ENCODE measurements at regions not wholly inside any gene's neighbourhood (a gene's known extent, or its start where the extent isn't known, plus 50 kb on each side); places are given as distances from the start of the nearest gene placed in this dataset.

DNA sequence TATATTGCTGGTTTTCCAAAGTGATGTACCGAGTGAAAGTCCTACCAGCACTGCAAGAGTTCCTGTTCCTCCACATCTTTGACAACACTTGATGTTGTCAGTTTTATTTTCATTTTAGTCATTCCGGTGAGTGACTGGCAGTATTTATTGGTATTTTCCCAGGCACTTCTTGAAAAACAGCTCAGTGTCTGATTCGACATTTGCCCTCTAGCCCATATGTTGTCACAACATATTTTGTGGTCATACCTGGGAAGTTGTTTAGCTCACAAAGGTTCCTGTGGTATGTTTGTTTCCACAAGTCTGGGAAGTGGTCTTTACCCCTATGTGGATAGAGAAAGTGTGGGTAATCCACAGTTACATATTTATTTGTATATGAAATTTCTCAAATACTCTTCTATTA is 463.6 kb downstream of the HAPSTR1 start:
- Histone ChIP-seq H3K4me1 (ENCODE audit: control insufficient read depth, insufficient read depth, low read length) (no peaks in the 10 kb centered on the region), H3K27ac (ENCODE audit: extremely low read depth, low read depth, low read length) (no peak overlapping the region), H3K9me3 (ENCODE audit: control insufficient read depth, insufficient read depth, low read depth, low read length) (no peaks in the 10 kb centered on the region), H3K4me3 (ENCODE audit: low read depth, low read length) (no peak overlapping the region), H3K36me3 (ENCODE audit: control insufficient read depth in 2 of 2, insufficient read depth in 1 of 2, low read length in 2 of 2) (no peaks in the 10 kb centered on the region)
- CTCF ChIA-PET = no interaction called here
- no peak for TF ChIP-seq ZNF335 (tag by site-specific recombination; conservative IDR thresholded peaks at IDR 0.05)
- TF ChIP-seq, protein P1, sequence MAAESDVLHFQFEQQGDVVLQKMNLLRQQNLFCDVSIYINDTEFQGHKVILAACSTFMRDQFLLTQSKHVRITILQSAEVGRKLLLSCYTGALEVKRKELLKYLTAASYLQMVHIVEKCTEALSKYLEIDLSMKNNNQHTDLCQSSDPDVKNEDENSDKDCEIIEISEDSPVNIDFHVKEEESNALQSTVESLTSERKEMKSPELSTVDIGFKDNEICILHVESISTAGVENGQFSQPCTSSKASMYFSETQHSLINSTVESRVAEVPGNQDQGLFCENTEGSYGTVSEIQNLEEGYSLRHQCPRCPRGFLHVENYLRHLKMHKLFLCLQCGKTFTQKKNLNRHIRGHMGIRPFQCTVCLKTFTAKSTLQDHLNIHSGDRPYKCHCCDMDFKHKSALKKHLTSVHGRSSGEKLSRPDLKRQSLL (tag by site-specific recombination; IDR thresholded peaks at IDR 0.05) = no peak
- TF ChIP-seq ZNF843 (tag by site-specific recombination; IDR thresholded peaks at IDR 0.05) = no peak
- no peak for TF ChIP-seq ZNF174 (tag by site-specific recombination; IDR thresholded peaks at IDR 0.05)
- TF ChIP-seq ZBTB21 (tag by site-specific recombination; IDR thresholded peaks at IDR 0.05) = no peak
- TF ChIP-seq ZFP69B (tag by site-specific recombination; IDR thresholded peaks at IDR 0.05) = no peak
- no peak for TF ChIP-seq ZNF701 (tag by site-specific recombination; IDR thresholded peaks at IDR 0.05)
- TF ChIP-seq SALL2 (tag by site-specific recombination; IDR thresholded peaks at IDR 0.05; ENCODE audit: borderline replicate concordance) = no peak
- no peak for TF ChIP-seq ZNF133 (tag by site-specific recombination; IDR thresholded peaks at IDR 0.05)
- no peak for TF ChIP-seq ZNF350 (tag by site-specific recombination; IDR thresholded peaks at IDR 0.05)
- no peak for TF ChIP-seq ZNF623 (tag by site-specific recombination; IDR thresholded peaks at IDR 0.05)
- TF ChIP-seq ZNF248 (tag by site-specific recombination; IDR thresholded peaks at IDR 0.05) = no peak
- no peak for TF ChIP-seq ZNF629 (tag by site-specific recombination; IDR thresholded peaks at IDR 0.05)
- TF ChIP-seq, protein P2, sequence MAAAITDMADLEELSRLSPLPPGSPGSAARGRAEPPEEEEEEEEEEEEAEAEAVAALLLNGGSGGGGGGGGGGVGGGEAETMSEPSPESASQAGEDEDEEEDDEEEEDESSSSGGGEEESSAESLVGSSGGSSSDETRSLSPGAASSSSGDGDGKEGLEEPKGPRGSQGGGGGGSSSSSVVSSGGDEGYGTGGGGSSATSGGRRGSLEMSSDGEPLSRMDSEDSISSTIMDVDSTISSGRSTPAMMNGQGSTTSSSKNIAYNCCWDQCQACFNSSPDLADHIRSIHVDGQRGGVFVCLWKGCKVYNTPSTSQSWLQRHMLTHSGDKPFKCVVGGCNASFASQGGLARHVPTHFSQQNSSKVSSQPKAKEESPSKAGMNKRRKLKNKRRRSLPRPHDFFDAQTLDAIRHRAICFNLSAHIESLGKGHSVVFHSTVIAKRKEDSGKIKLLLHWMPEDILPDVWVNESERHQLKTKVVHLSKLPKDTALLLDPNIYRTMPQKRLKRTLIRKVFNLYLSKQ (tag by site-specific recombination; IDR thresholded peaks at IDR 0.05; ENCODE audit: borderline replicate concordance) = no peak
- TF ChIP-seq, protein P3, sequence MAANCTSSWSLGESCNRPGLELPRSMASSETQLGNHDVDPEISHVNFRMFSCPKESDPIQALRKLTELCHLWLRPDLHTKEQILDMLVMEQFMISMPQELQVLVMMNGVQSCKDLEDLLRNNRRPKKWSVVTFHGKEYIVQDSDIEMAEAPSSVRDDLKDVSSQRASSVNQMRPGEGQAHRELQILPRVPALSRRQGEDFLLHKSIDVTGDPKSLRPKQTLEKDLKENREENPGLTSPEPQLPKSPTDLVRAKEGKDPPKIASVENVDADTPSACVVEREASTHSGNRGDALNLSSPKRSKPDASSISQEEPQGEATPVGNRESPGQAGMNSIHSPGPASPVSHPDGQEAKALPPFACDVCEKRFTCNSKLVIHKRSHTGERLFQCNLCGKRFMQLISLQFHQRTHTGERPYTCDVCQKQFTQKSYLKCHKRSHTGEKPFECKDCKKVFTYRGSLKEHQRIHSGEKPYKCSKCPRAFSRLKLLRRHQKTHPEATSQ (tag by site-specific recombination; IDR thresholded peaks at IDR 0.05) = no peak
- TF ChIP-seq, protein P4, sequence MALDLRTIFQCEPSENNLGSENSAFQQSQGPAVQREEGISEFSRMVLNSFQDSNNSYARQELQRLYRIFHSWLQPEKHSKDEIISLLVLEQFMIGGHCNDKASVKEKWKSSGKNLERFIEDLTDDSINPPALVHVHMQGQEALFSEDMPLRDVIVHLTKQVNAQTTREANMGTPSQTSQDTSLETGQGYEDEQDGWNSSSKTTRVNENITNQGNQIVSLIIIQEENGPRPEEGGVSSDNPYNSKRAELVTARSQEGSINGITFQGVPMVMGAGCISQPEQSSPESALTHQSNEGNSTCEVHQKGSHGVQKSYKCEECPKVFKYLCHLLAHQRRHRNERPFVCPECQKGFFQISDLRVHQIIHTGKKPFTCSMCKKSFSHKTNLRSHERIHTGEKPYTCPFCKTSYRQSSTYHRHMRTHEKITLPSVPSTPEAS (tag by site-specific recombination; IDR thresholded peaks at IDR 0.05) = no peak
- no peak for TF ChIP-seq ZNF529 (tag by site-specific recombination; IDR thresholded peaks at IDR 0.05; ENCODE audit: insufficient replicate concordance)
- POLR2A ChIA-PET = no interaction called here

DNA sequence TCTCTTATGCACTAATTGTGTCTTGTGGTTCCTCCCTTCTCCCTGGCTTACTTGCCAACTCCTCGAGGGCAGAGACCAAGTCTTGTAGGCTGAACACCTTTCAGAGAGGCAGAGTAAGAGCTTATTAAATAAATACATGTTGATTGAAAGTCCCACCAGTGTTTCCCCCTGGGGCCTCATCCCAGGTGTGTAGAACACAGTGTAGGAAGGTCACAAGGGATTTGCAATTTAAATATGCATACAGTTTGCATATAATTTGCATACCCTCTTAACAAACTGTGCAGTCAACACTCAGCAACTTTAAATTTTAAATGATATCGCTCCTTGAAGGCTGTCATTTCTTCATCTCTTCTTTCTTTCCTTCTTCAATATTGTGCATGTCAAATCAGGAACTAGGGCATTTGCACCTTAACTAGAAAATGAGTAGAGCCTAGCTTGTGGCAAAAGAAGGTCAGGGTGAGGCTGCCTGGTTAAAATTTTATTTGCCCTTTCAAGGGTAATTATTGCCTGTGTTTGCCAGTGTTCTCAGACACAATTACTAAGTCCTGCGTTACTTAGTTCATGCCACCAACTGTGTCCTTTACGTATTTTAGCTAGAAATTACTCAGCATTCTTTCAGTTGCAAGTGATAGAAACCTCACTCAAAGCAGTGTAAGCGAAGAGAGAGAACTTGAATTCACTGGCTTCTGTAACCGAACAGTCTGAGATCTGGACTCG is 465.7 kb downstream of the HAPSTR1 start:
- Histone ChIP-seq H3K27ac (ENCODE audit: extremely low read depth, low read depth, low read length) (no peak overlapping the region), H3K9me3 (ENCODE audit: control insufficient read depth, insufficient read depth, low read depth, low read length) (no peaks in the 10 kb centered on the region), H3K4me3 (ENCODE audit: low read depth, low read length) (no peak overlapping the region), H3K4me1 (ENCODE audit: control insufficient read depth, insufficient read depth, low read length) (no peaks in the 10 kb centered on the region), H3K36me3 (ENCODE audit: control insufficient read depth in 2 of 2, insufficient read depth in 1 of 2, low read length in 2 of 2) (no peaks in the 10 kb centered on the region)
- TF ChIP-seq GLI2 (tag by site-specific recombination; IDR thresholded peaks at IDR 0.05; ENCODE audit: borderline replicate concordance, low read depth) (no peak), ZNF416 (tag by site-specific recombination; IDR thresholded peaks at IDR 0.05) (no peak), ZNF433 (tag by site-specific recombination; IDR thresholded peaks at IDR 0.05; ENCODE audit: low read depth) (no peak), SP7 (tag by site-specific recombination; IDR thresholded peaks at IDR 0.05) (no peak), ZNF654 (tag by site-specific recombination; IDR thresholded peaks at IDR 0.05; ENCODE audit: low read depth) (no peak), ZNF621 (tag by site-specific recombination; IDR thresholded peaks at IDR 0.05) (no peak)
- TF ChIP-seq, protein P5, sequence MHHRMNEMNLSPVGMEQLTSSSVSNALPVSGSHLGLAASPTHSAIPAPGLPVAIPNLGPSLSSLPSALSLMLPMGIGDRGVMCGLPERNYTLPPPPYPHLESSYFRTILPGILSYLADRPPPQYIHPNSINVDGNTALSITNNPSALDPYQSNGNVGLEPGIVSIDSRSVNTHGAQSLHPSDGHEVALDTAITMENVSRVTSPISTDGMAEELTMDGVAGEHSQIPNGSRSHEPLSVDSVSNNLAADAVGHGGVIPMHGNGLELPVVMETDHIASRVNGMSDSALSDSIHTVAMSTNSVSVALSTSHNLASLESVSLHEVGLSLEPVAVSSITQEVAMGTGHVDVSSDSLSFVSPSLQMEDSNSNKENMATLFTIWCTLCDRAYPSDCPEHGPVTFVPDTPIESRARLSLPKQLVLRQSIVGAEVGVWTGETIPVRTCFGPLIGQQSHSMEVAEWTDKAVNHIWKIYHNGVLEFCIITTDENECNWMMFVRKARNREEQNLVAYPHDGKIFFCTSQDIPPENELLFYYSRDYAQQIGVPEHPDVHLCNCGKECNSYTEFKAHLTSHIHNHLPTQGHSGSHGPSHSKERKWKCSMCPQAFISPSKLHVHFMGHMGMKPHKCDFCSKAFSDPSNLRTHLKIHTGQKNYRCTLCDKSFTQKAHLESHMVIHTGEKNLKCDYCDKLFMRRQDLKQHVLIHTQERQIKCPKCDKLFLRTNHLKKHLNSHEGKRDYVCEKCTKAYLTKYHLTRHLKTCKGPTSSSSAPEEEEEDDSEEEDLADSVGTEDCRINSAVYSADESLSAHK (tag by site-specific recombination; IDR thresholded peaks at IDR 0.05) = no peak
- TF ChIP-seq, protein P6, sequence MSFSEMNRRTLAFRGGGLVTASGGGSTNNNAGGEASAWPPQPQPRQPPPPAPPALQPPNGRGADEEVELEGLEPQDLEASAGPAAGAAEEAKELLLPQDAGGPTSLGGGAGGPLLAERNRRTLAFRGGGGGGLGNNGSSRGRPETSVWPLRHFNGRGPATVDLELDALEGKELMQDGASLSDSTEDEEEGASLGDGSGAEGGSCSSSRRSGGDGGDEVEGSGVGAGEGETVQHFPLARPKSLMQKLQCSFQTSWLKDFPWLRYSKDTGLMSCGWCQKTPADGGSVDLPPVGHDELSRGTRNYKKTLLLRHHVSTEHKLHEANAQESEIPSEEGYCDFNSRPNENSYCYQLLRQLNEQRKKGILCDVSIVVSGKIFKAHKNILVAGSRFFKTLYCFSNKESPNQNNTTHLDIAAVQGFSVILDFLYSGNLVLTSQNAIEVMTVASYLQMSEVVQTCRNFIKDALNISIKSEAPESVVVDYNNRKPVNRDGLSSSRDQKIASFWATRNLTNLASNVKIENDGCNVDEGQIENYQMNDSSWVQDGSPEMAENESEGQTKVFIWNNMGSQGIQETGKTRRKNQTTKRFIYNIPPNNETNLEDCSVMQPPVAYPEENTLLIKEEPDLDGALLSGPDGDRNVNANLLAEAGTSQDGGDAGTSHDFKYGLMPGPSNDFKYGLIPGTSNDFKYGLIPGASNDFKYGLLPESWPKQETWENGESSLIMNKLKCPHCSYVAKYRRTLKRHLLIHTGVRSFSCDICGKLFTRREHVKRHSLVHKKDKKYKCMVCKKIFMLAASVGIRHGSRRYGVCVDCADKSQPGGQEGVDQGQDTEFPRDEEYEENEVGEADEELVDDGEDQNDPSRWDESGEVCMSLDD (tag by site-specific recombination; IDR thresholded peaks at IDR 0.05) = no peak
- CTCF ChIA-PET = no interaction called here
- POLR2A ChIA-PET = no interaction called here
